ENCODE measurements at regions not wholly inside any gene's neighbourhood (a gene's known extent, or its start where the extent isn't known, plus 50 kb on each side); places are given as distances from the start of the nearest gene placed in this dataset.

DNA sequence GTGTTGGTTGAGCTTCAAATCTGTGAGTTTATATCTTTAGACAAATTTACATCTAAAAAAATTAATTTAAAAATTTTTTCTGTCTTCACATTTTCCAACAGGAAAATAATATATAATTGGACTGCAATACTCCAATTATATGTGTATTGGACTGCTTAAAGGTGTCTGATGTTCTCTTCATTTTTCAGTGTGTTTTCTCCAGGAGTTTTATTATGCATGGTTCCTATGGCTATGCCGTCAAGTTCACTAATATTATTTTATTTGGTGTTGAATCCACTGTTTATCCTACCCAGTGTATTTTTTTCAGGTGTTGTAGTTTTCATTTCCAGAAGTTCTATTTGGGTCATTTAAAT, 62.1 kb upstream of the CTLA4 start:
- no peak for TF ChIP-seq EZH2phosphoT487 (IDR thresholded peaks at IDR 0.05; ENCODE audit: borderline replicate concordance)
- TF ChIP-seq, protein P1, sequence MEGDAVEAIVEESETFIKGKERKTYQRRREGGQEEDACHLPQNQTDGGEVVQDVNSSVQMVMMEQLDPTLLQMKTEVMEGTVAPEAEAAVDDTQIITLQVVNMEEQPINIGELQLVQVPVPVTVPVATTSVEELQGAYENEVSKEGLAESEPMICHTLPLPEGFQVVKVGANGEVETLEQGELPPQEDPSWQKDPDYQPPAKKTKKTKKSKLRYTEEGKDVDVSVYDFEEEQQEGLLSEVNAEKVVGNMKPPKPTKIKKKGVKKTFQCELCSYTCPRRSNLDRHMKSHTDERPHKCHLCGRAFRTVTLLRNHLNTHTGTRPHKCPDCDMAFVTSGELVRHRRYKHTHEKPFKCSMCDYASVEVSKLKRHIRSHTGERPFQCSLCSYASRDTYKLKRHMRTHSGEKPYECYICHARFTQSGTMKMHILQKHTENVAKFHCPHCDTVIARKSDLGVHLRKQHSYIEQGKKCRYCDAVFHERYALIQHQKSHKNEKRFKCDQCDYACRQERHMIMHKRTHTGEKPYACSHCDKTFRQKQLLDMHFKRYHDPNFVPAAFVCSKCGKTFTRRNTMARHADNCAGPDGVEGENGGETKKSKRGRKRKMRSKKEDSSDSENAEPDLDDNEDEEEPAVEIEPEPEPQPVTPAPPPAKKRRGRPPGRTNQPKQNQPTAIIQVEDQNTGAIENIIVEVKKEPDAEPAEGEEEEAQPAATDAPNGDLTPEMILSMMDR (conservative IDR thresholded peaks at IDR 0.05; ENCODE audit: low read length), result no peak
- H3K4me2 ChIP-seq (ENCODE audit: low read depth, low read length, poor library complexity, severe bottlenecking), result no peak overlapping the region
- H3K27me3 ChIP-seq (ENCODE audit: insufficient read depth, low read length, poor library complexity, severe bottlenecking), result no peaks in the 10 kb centered on the region
- H3K9ac ChIP-seq (ENCODE audit: low read depth, low read length, poor library complexity, severe bottlenecking), result no peak overlapping the region
- H4K20me1 ChIP-seq (ENCODE audit: insufficient read depth, low read length, poor library complexity, severe bottlenecking), result no peaks in the 10 kb centered on the region
- H3K4me3 ChIP-seq (ENCODE audit: low read length, poor library complexity, severe bottlenecking), result no peak overlapping the region
- no peaks in the 10 kb centered on the region for H3K9me2 ChIP-seq (replicated peaks; ENCODE audit: low read depth, low read length)
- no peaks in the 10 kb centered on the region for H3K36me3 ChIP-seq (ENCODE audit: insufficient read depth, low read length)
- H2AFZ ChIP-seq (ENCODE audit: low read length), result no peak overlapping the region
- H3K9me3 ChIP-seq (ENCODE audit: insufficient read depth, low read depth, low read length), result no peaks in the 10 kb centered on the region; the same call in 1 of the 2 replicates
- no peaks in the 10 kb centered on the region for H3K79me2 ChIP-seq (ENCODE audit: insufficient read depth, low read length)
- H3F3A ChIP-seq (ENCODE audit: low read depth), result no peaks in the 10 kb centered on the region; the same call in 1 of the 2 replicates
- H3K4me1 ChIP-seq (ENCODE audit: insufficient read depth, low read length, poor library complexity, severe bottlenecking), result peaks cover 58% of the 10 kb centered on the region

DNA sequence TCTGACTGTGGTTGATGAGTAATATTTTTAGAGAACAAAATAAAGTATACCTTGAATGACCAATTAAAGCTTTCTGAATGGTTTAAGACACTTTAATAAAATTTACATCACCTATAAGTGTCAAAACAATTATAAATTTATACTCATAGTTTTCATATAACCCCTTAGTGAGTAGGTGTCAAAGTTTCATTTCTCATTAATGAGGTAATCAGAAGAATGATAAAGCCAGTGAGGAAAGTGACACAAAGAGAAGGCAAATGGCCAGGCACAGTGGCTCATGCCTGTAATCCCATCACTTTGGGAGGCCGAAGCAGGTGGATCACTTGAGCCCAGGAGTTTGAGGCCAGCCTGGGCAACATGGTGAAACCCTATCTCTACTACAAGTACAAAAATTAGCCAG, 60.8 kb upstream of the CTLA4 start:
- no peaks in the 10 kb centered on the region for H4K20me1 ChIP-seq (ENCODE audit: insufficient read depth, low read length, poor library complexity, severe bottlenecking)
- no peak overlapping the region for H2AFZ ChIP-seq (ENCODE audit: low read length)
- H3K4me3 ChIP-seq (ENCODE audit: low read length, poor library complexity, severe bottlenecking), result no peak overlapping the region
- H3K27me3 ChIP-seq (ENCODE audit: insufficient read depth, low read length, poor library complexity, severe bottlenecking), result no peaks in the 10 kb centered on the region
- TF ChIP-seq, protein P1 (conservative IDR thresholded peaks at IDR 0.05; ENCODE audit: low read length), result no peak
- no peak for TF ChIP-seq EZH2phosphoT487 (IDR thresholded peaks at IDR 0.05; ENCODE audit: borderline replicate concordance)
- no peaks in the 10 kb centered on the region for H3K79me2 ChIP-seq (ENCODE audit: insufficient read depth, low read length)
- H3K36me3 ChIP-seq (ENCODE audit: insufficient read depth, low read length), result no peaks in the 10 kb centered on the region
- H3K4me1 ChIP-seq (ENCODE audit: insufficient read depth, low read length, poor library complexity, severe bottlenecking), result peaks cover 68% of the 10 kb centered on the region
- no peaks in the 10 kb centered on the region for H3K9me2 ChIP-seq (replicated peaks; ENCODE audit: low read depth, low read length)
- H3K9ac ChIP-seq (ENCODE audit: low read depth, low read length, poor library complexity, severe bottlenecking), result no peak overlapping the region
- H3K9me3 ChIP-seq (ENCODE audit: insufficient read depth, low read depth, low read length), result no peaks in the 10 kb centered on the region
- no peak overlapping the region for H3K4me2 ChIP-seq (ENCODE audit: low read depth, low read length, poor library complexity, severe bottlenecking)
- no peaks in the 10 kb centered on the region; the same call in 1 of the 2 replicates for H3F3A ChIP-seq (ENCODE audit: low read depth)

DNA sequence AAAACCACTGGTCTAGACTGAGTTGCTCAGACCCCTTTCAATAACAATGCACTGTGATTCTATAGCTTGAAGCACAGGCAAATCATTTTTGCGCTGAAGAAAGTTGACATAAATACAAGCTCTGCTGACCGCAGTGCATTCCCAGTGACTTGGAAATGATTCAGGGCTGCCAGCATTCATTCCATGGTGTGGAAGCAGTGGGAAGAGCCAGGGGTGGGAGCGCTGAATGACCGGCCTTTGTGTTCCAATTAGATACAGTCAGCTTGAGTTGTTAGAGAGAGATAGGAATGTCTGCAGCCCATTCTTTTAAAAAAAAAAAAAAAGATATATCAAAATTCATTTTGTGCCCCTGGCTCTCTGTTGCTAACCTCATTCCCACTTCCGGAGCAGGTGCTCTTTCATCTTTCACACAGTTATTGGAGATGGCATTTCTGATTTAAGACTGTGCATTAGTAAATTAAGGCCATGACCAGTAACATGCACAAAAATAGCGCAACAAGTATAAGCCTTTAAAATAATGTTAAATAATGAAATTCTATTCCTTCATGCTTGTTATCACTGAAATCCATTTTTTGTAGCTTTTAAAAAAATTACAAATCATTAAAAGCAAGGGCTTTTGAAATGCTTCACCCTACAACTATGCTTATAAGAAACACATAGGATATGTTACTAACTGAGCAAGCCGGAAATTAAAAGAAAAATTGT, 59.4 kb upstream of the CTLA4 start:
- Histone ChIP-seq H2AFZ (ENCODE audit: low read length) (no peak overlapping the region; the same call in 1 of the 2 replicates), H3K9ac (ENCODE audit: low read depth, low read length, poor library complexity, severe bottlenecking) (peak overlapping the region; percentile 30), H3K4me2 (ENCODE audit: low read depth, low read length, poor library complexity, severe bottlenecking) (peak overlapping the region; percentile 66), H4K20me1 (ENCODE audit: insufficient read depth, low read length, poor library complexity, severe bottlenecking) (no peaks in the 10 kb centered on the region), H3K36me3 (ENCODE audit: insufficient read depth, low read length) (no peaks in the 10 kb centered on the region), H3K9me2 (replicated peaks; ENCODE audit: low read depth, low read length) (no peaks in the 10 kb centered on the region), H3K27me3 (ENCODE audit: insufficient read depth, low read length, poor library complexity, severe bottlenecking) (no peaks in the 10 kb centered on the region), H3K79me2 (ENCODE audit: insufficient read depth, low read length) (no peaks in the 10 kb centered on the region), H3K4me3 (ENCODE audit: low read length, poor library complexity, severe bottlenecking) (peak overlapping the region; percentile 41), H3K4me1 (ENCODE audit: insufficient read depth, low read length, poor library complexity, severe bottlenecking) (peaks cover 76% of the 10 kb centered on the region), H3F3A (ENCODE audit: low read depth) (no peaks in the 10 kb centered on the region; the same call in 1 of the 2 replicates), H3K9me3 (ENCODE audit: insufficient read depth, low read depth, low read length) (no peaks in the 10 kb centered on the region)
- TF ChIP-seq, protein P1 (conservative IDR thresholded peaks at IDR 0.05; ENCODE audit: low read length), result no peak
- TF ChIP-seq EZH2phosphoT487 (IDR thresholded peaks at IDR 0.05; ENCODE audit: borderline replicate concordance), result no peak
